ENCODE measurements at regions not wholly inside any gene's neighbourhood (a gene's known extent, or its start where the extent isn't known, plus 50 kb on each side); places are given as distances from the start of the nearest gene placed in this dataset.
"Not testable (repeated sequence)": the region's sequence is repeated elsewhere in the genome, so short reads cannot be mapped to it uniquely, and the experiment has no call there.

DNA sequence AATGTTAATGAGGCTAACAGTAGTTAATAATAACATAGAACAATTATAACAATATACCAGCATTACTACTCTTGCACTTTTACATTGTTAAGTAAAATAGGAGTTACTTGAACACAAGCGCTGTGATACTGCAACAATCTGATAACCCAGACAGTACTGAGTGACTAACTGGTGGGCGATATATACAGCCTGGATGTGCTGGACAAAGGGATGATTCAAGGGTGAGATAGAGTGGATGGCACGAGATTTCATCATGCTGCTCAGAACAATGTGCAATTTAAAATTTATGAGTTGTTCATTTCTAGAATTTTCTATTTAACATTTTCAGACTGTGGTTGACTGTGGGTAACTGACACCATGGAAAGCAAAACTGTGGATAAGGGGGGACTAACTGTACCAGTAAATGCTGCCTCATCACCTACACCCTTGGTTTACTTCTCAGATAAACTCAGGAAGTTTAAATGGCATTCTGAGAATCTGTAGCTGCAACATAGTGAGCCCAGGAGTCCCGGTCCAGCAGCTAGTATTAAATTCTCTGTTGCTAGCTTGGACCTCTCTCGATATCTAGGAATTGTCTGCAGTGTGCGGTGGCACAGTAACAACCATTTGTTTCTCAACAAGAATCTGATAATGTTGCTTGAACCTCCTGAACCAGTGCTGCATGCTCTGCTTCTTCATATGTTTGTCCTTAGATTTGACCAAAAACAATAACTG lies 80.9 kb upstream of the SEC22B start:
- H3K27ac ChIP-seq; H3K4me1 ChIP-seq; DNase-seq; H3K36me3 ChIP-seq; H3K27me3 ChIP-seq; intact Hi-C loops (cut with DNase I); H3K9me3 ChIP-seq; H3K4me3 ChIP-seq: not testable (repeated sequence)
- peak in 7 of 8 donors; percentile 16 to 49 (median 27) for ATAC-seq
- WGBS, 2 donors: no CpG with 5 or more reads among the region's 6 CpGs

DNA sequence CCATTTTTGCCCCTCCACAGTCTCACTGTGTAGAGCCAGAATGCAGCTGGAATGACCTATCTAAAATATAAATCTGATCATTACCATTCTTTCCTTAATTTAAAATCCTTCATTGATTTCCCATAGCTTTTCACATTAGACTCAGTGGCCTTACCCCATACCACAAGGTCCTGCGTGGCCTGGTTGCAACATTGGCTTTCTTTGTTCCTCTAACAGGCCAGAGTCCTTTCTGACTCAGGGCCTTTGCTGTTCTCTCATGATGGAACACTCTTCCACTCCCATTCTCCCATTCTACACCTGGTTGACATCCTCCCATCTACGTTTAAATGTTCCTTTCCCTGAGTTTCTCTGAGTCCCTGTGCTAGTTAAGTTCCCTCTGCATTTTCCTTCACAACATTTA lies 74.4 kb upstream of the SEC22B start:
- WGBS, 2 donors: no CpG with 5 or more reads among the region's 2 CpGs
- H3K27ac ChIP-seq; H3K27me3 ChIP-seq; ATAC-seq; H3K9me3 ChIP-seq; intact Hi-C loops (cut with DNase I); H3K4me1 ChIP-seq; H3K36me3 ChIP-seq; H3K4me3 ChIP-seq; DNase-seq: not testable (repeated sequence)

DNA sequence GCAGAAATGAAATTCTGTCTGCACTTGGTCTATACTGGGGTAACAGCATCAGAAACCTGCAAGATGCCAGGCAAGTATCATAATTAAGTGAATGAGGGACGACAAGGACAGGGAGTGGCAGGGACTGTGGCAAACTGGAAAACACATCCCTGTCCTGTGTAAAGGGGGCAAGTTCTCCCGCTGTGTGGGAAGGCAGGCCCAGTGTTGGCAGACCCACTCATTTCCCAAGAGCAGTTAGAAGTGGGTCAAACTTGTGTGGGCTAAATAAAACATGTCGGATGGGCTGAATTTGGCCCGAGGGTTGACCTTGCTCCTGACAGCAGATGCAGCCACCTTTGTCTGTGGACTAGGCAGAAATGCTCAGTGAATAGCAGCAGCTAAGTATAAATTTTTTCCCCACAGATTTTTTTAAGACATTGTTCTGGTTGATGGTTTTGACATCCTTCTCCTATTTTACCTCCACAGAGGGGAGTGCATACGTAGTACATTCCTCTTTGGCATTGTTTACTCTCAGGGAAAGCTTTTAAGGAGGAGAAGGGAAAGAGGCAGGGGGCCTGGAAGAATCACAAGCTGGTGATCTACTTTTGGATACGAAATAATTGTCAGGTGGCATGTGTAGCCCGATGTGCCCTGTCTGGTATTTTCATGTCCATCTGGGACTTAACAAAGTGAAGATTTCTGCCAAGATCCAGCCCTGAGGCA lies 72.6 kb upstream of the SEC22B start:
- H3K9me3 ChIP-seq; H3K4me1 ChIP-seq; H3K27me3 ChIP-seq; DNase-seq; intact Hi-C loops (cut with DNase I); H3K4me3 ChIP-seq; H3K27ac ChIP-seq; H3K36me3 ChIP-seq: not testable (repeated sequence)
- no CpG with 5 or more reads among the region's 7 CpGs for WGBS, 2 donors
- ATAC-seq: peak in 4 of 8 donors; percentile 44 to 77 (median 60)

DNA sequence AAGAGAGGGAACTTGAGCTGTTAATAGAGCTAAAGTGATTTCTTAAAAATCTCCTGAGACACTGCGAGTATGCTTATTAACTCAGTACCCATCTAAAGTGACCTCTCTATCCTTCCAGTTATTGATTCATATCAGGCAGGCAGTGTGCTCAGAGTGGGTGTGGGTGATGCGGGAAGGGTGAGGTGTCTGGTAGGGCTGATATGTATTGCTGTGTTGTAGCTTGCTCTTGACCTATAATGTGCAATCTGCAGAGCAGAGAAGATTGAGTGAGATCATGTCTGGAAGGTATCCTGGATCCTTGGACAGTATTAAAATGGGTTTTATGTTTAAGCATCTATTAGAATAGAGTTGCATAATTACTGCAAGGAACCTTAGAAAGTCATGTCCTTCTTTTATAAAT lies 71.9 kb upstream of the SEC22B start:
- WGBS, 2 donors: no CpG with 5 or more reads among the region's 2 CpGs
- intact Hi-C loops (cut with DNase I); H3K27ac ChIP-seq; DNase-seq; H3K4me3 ChIP-seq; H3K36me3 ChIP-seq; H3K9me3 ChIP-seq; H3K4me1 ChIP-seq; H3K27me3 ChIP-seq: not testable (repeated sequence)
- peak in 2 of 8 donors; percentile 43 to 60 for ATAC-seq

DNA sequence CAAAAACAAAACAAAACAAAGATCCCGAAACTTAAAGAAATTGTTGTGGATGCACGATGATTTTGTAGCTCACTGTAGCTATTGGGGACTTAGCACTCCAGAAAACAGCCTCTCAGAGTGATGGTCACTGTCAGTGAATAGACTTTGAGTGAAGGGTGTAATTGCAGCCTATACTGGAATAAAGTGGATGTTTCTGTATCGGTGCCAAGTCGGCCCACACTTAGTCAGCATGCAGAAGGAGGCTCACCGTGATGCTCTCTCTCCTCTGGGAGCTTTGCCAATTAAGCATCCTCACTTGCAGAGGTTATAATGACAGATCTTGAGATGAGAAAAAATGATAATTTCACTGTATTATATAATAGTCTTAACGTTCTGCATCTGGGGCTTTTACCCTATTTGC lies 67.5 kb upstream of the SEC22B start:
- H3K4me1 ChIP-seq; intact Hi-C loops (cut with DNase I); H3K27ac ChIP-seq; H3K27me3 ChIP-seq; DNase-seq; H3K4me3 ChIP-seq; H3K36me3 ChIP-seq; H3K9me3 ChIP-seq: not testable (repeated sequence)
- WGBS, 2 donors: no CpG with 5 or more reads among the region's 6 CpGs
- ATAC-seq: peak in 2 of 8 donors; percentile 45 to 54

- WGBS, 2 donors: no CpG with 5 or more reads among the region's 8 CpGs
- H3K27ac ChIP-seq; H3K27me3 ChIP-seq; H3K9me3 ChIP-seq; H3K36me3 ChIP-seq; H3K4me3 ChIP-seq; DNase-seq; H3K4me1 ChIP-seq; intact Hi-C loops (cut with DNase I): not testable (repeated sequence)
- peak in 4 of 8 donors; percentile 19 to 48 (median 34) for ATAC-seq
Measured at GRCh38 chr1:120242582-120242981, 66.3 kb upstream of the SEC22B start.

GRCh38 chr1:120241868-120242267 lies 65.5 kb upstream of the SEC22B start:
- H3K27me3 ChIP-seq; H3K4me3 ChIP-seq; H3K9me3 ChIP-seq; H3K27ac ChIP-seq; H3K36me3 ChIP-seq; H3K4me1 ChIP-seq; DNase-seq; intact Hi-C loops (cut with DNase I): not testable (repeated sequence)
- no CpG with 5 or more reads among the region's 5 CpGs for WGBS, 2 donors
- ATAC-seq: peak; percentile 51 to 90 (median 86)

GRCh38 chr1:120240181-120240580 lies 63.9 kb upstream of the SEC22B start:
- H3K4me3 ChIP-seq; H3K9me3 ChIP-seq; intact Hi-C loops (cut with DNase I); H3K4me1 ChIP-seq; H3K27ac ChIP-seq; H3K36me3 ChIP-seq; H3K27me3 ChIP-seq; DNase-seq: not testable (repeated sequence)
- no CpG with 5 or more reads among the region's 1 CpG for WGBS, 2 donors
- ATAC-seq: peak in 1 of 8 donors; percentile 35

DNA sequence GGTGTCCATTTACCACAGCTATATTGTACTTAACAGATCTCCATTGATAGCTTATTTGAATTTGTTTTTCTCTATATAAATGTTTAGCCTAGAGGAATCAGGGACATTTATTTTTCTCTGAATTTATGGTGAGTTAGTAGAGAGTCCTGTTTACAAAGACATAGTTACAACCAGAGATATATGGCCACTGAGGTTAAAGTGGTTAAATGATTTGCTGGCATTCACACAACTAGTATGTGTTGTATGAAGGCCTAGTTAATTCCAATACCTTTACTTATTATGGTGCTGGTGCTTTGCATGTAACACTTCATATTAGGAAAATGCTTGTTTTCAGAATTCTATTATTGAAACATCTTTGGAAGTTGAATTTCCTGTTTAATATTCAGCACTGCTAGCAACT lies 63.0 kb upstream of the SEC22B start:
- H3K4me1 ChIP-seq; H3K27me3 ChIP-seq; DNase-seq; H3K27ac ChIP-seq; H3K36me3 ChIP-seq; ATAC-seq; intact Hi-C loops (cut with DNase I); H3K9me3 ChIP-seq; H3K4me3 ChIP-seq: not testable (repeated sequence)

DNA sequence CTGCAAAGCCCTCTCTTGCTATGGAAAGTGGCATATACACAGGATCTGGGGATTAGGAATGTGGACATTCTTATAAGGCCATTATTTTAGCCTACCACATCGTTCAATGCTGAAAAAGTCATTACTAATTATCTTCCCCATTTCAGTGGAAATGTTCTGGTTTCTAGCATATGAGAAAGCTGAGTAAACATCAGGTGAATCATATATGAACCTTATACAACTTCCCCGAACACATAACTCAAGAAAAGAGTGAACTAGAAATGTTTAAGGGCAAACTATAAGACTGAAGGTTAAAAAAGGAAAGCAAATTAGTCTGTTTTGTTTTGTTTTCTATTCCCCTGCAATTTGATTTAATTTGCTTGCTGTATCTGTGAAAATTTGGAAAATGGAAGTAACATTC lies 62.5 kb upstream of the SEC22B start:
- H3K36me3 ChIP-seq; H3K27ac ChIP-seq; H3K4me1 ChIP-seq; H3K27me3 ChIP-seq; DNase-seq; H3K4me3 ChIP-seq; intact Hi-C loops (cut with DNase I); ATAC-seq; H3K9me3 ChIP-seq: not testable (repeated sequence)
- no CpG with 5 or more reads among the region's 2 CpGs for WGBS, 2 donors

GRCh38 chr1:120233661-120234018 lies 57.3 kb upstream of the SEC22B start:
- H3K4me3 ChIP-seq; H3K9me3 ChIP-seq; H3K36me3 ChIP-seq; H3K27me3 ChIP-seq; H3K27ac ChIP-seq; intact Hi-C loops (cut with DNase I); DNase-seq; H3K4me1 ChIP-seq: not testable (repeated sequence)
- WGBS, 2 donors: no CpG with 5 or more reads among the region's 2 CpGs
- peak; percentile 51 to 80 (median 70) for ATAC-seq

Data from heart right ventricle (tissue), 16 donors.